GM18907 (cell line): ENCODE measurements at regions not wholly inside any gene's neighbourhood (a gene's known extent, or its start where the extent isn't known, plus 50 kb on each side); places are given as distances from the start of the nearest gene placed in this dataset.
"Not testable (repeated sequence)": the region's sequence is repeated elsewhere in the genome, so short reads cannot be mapped to it uniquely, and the experiment has no call there.

Experiments
- ATAC-seq: cut with Tn5 transposase; IDR thresholded peaks from one replicate; pipeline ENCODE4 v1.9.1; 2021; ENCODE audit warnings: mild to moderate bottlenecking, moderate library complexity; ENCODE audit not compliant: unreplicated experiment

- ATAC-seq: no peak
These were observed 191.3 kb upstream of the KCNJ3 start for GRCh38 chr2:154507186-154507585.

GRCh38 chr2:154518872-154519271, 179.6 kb upstream of the KCNJ3 start:
- no peak for ATAC-seq

GRCh38 chr2:154520951-154521350, 177.5 kb upstream of the KCNJ3 start:
- not testable (repeated sequence) for ATAC-seq

- ATAC-seq: no peak
These were observed 172.3 kb upstream of the KCNJ3 start for GRCh38 chr2:154526234-154526633.

GRCh38 chr2:154527962-154528361, 170.5 kb upstream of the KCNJ3 start:
- no peak for ATAC-seq

- ATAC-seq: no peak
These were observed 166.5 kb upstream of the KCNJ3 start for GRCh38 chr2:154532004-154532403.

- ATAC-seq: no peak
These were observed 165.7 kb upstream of the KCNJ3 start for GRCh38 chr2:154532763-154533162.

GRCh38 chr2:154533300-154533940, 165.1 kb upstream of the KCNJ3 start:
- ATAC-seq: no peak

- ATAC-seq: no peak
These were observed 161.5 kb upstream of the KCNJ3 start for GRCh38 chr2:154537024-154537423.

- ATAC-seq: no peak
These were observed 160.5 kb upstream of the KCNJ3 start for GRCh38 chr2:154537843-154538450.

- no peak for ATAC-seq
These were observed 152.2 kb upstream of the KCNJ3 start for GRCh38 chr2:154546341-154546740.

GRCh38 chr2:154549869-154550268, 148.6 kb upstream of the KCNJ3 start:
- ATAC-seq: no peak

- ATAC-seq: no peak
These were observed 146.8 kb upstream of the KCNJ3 start for GRCh38 chr2:154551649-154552048.

GRCh38 chr2:154554046-154554445, 144.4 kb upstream of the KCNJ3 start:
- ATAC-seq: no peak

- no peak for ATAC-seq
These were observed 142.8 kb upstream of the KCNJ3 start for GRCh38 chr2:154555710-154556109.

- ATAC-seq: no peak
These were observed 142.3 kb upstream of the KCNJ3 start for GRCh38 chr2:154556146-154556545.

GRCh38 chr2:154556607-154557006, 141.9 kb upstream of the KCNJ3 start:
- ATAC-seq: no peak

- ATAC-seq: no peak
These were observed 140.6 kb upstream of the KCNJ3 start for GRCh38 chr2:154557906-154558305.

- ATAC-seq: no peak
These were observed 133.1 kb upstream of the KCNJ3 start for GRCh38 chr2:154565433-154565832.

- ATAC-seq: no peak
These were observed 130.1 kb upstream of the KCNJ3 start for GRCh38 chr2:154568413-154568812.

GRCh38 chr2:154570501-154570900, 128.0 kb upstream of the KCNJ3 start:
- ATAC-seq: no peak

GRCh38 chr2:154576699-154577098, 121.8 kb upstream of the KCNJ3 start:
- not testable (repeated sequence) for ATAC-seq

- ATAC-seq: no peak
These were observed 121.1 kb upstream of the KCNJ3 start for GRCh38 chr2:154577390-154577789.
